ENCODE measurements at regions not wholly inside any gene's neighbourhood (a gene's known extent, or its start where the extent isn't known, plus 50 kb on each side); places are given as distances from the start of the nearest gene placed in this dataset.

GRCh38 chr2:60268032-60268431, 285.4 kb downstream of the BCL11A start:
- TF ChIP-seq EZH2 (IDR thresholded peaks at IDR 0.05; ENCODE audit: borderline replicate concordance, insufficient read depth, low read length, poor library complexity, severe bottlenecking), result no peak
- TF ChIP-seq TAF1 (IDR thresholded peaks at IDR 0.05; ENCODE audit: low read depth), result no peak
- TF ChIP-seq POLR2AphosphoS5 (IDR thresholded peaks at IDR 0.05), result no peak
- TF ChIP-seq MXI1 (conservative IDR thresholded peaks at IDR 0.05; ENCODE audit: poor library complexity, severe bottlenecking), result no peak
- TF ChIP-seq SMC3 (conservative IDR thresholded peaks at IDR 0.05; ENCODE audit: poor library complexity), result no peak
- TF ChIP-seq, protein P1, sequence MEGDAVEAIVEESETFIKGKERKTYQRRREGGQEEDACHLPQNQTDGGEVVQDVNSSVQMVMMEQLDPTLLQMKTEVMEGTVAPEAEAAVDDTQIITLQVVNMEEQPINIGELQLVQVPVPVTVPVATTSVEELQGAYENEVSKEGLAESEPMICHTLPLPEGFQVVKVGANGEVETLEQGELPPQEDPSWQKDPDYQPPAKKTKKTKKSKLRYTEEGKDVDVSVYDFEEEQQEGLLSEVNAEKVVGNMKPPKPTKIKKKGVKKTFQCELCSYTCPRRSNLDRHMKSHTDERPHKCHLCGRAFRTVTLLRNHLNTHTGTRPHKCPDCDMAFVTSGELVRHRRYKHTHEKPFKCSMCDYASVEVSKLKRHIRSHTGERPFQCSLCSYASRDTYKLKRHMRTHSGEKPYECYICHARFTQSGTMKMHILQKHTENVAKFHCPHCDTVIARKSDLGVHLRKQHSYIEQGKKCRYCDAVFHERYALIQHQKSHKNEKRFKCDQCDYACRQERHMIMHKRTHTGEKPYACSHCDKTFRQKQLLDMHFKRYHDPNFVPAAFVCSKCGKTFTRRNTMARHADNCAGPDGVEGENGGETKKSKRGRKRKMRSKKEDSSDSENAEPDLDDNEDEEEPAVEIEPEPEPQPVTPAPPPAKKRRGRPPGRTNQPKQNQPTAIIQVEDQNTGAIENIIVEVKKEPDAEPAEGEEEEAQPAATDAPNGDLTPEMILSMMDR (IDR thresholded peaks at IDR 0.05; ENCODE audit: poor library complexity, severe bottlenecking), result no peak
- TF ChIP-seq, protein P2, sequence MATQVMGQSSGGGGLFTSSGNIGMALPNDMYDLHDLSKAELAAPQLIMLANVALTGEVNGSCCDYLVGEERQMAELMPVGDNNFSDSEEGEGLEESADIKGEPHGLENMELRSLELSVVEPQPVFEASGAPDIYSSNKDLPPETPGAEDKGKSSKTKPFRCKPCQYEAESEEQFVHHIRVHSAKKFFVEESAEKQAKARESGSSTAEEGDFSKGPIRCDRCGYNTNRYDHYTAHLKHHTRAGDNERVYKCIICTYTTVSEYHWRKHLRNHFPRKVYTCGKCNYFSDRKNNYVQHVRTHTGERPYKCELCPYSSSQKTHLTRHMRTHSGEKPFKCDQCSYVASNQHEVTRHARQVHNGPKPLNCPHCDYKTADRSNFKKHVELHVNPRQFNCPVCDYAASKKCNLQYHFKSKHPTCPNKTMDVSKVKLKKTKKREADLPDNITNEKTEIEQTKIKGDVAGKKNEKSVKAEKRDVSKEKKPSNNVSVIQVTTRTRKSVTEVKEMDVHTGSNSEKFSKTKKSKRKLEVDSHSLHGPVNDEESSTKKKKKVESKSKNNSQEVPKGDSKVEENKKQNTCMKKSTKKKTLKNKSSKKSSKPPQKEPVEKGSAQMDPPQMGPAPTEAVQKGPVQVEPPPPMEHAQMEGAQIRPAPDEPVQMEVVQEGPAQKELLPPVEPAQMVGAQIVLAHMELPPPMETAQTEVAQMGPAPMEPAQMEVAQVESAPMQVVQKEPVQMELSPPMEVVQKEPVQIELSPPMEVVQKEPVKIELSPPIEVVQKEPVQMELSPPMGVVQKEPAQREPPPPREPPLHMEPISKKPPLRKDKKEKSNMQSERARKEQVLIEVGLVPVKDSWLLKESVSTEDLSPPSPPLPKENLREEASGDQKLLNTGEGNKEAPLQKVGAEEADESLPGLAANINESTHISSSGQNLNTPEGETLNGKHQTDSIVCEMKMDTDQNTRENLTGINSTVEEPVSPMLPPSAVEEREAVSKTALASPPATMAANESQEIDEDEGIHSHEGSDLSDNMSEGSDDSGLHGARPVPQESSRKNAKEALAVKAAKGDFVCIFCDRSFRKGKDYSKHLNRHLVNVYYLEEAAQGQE (IDR thresholded peaks at IDR 0.05; ENCODE audit: borderline replicate concordance), result no peak
- TF ChIP-seq RAD21 (conservative IDR thresholded peaks at IDR 0.05), result no peak
- TF ChIP-seq EP300 (conservative IDR thresholded peaks at IDR 0.05; ENCODE audit: poor library complexity, severe bottlenecking), result no peak
- no peaks in the 10 kb centered on the region for H3F3A ChIP-seq (ENCODE audit: insufficient read depth, low read length, poor library complexity, severe bottlenecking)
- no peak overlapping the region for H3K9ac ChIP-seq (ENCODE audit: low read length)
- H3K36me3 ChIP-seq (ENCODE audit: insufficient read depth, low read length), result no peaks in the 10 kb centered on the region
- no peak overlapping the region for H2AFZ ChIP-seq (ENCODE audit: low read depth, low read length)
- H3K4me2 ChIP-seq (ENCODE audit: low read length), result no peak overlapping the region
- no peaks in the 10 kb centered on the region for H3K79me2 ChIP-seq (replicated peaks; ENCODE audit: insufficient read depth, low read length)
- no peaks in the 10 kb centered on the region for H4K20me1 ChIP-seq (ENCODE audit: insufficient read depth)
- H3K9me3 ChIP-seq (ENCODE audit: low read length), result no peaks in the 10 kb centered on the region
- no peak overlapping the region for H3K27ac ChIP-seq (ENCODE audit: low read length)
- no peaks in the 10 kb centered on the region for H3K27me3 ChIP-seq (ENCODE audit: insufficient read depth, low read depth, low read length)
- no peak overlapping the region for H3K4me3 ChIP-seq (ENCODE audit: low read length)
- H3K9me2 ChIP-seq (ENCODE audit: insufficient read depth, low read length), result no peaks in the 10 kb centered on the region

GRCh38 chr2:60267122-60267521, 286.3 kb downstream of the BCL11A start:
- H3K36me3 ChIP-seq (ENCODE audit: insufficient read depth, low read length), result no peaks in the 10 kb centered on the region
- H3K27me3 ChIP-seq (ENCODE audit: insufficient read depth, low read depth, low read length), result no peaks in the 10 kb centered on the region
- H3F3A ChIP-seq (ENCODE audit: insufficient read depth, low read length, poor library complexity, severe bottlenecking), result no peaks in the 10 kb centered on the region
- no peak for TF ChIP-seq POLR2AphosphoS5 (IDR thresholded peaks at IDR 0.05)
- no peak overlapping the region for H3K4me2 ChIP-seq (ENCODE audit: low read length)
- no peaks in the 10 kb centered on the region for H3K9me3 ChIP-seq (ENCODE audit: low read length)
- H2AFZ ChIP-seq (ENCODE audit: low read depth, low read length), result no peak overlapping the region
- H3K4me3 ChIP-seq (ENCODE audit: low read length), result no peak overlapping the region
- no peak overlapping the region for H3K27ac ChIP-seq (ENCODE audit: low read length)
- H4K20me1 ChIP-seq (ENCODE audit: insufficient read depth), result no peaks in the 10 kb centered on the region
- no peaks in the 10 kb centered on the region for H3K79me2 ChIP-seq (replicated peaks; ENCODE audit: insufficient read depth, low read length)
- H3K9ac ChIP-seq (ENCODE audit: low read length), result no peak overlapping the region
- no peaks in the 10 kb centered on the region for H3K9me2 ChIP-seq (ENCODE audit: insufficient read depth, low read length)

- Histone ChIP-seq H3K9ac (ENCODE audit: low read length) (no peak overlapping the region), H3K9me3 (ENCODE audit: low read length) (no peaks in the 10 kb centered on the region), H3F3A (ENCODE audit: insufficient read depth, low read length, poor library complexity, severe bottlenecking) (no peaks in the 10 kb centered on the region), H2AFZ (ENCODE audit: low read depth, low read length) (no peak overlapping the region), H3K79me2 (replicated peaks; ENCODE audit: insufficient read depth, low read length) (no peaks in the 10 kb centered on the region), H3K36me3 (ENCODE audit: insufficient read depth, low read length) (no peaks in the 10 kb centered on the region), H3K9me2 (ENCODE audit: insufficient read depth, low read length) (no peaks in the 10 kb centered on the region), H3K4me3 (ENCODE audit: low read length) (no peak overlapping the region), H4K20me1 (ENCODE audit: insufficient read depth) (no peaks in the 10 kb centered on the region), H3K27me3 (ENCODE audit: insufficient read depth, low read depth, low read length) (no peaks in the 10 kb centered on the region), H3K27ac (ENCODE audit: low read length) (no peak overlapping the region), H3K4me2 (ENCODE audit: low read length) (no peak overlapping the region)
- no peak for TF ChIP-seq SMC3 (conservative IDR thresholded peaks at IDR 0.05; ENCODE audit: poor library complexity)
- TF ChIP-seq MXI1 (conservative IDR thresholded peaks at IDR 0.05; ENCODE audit: poor library complexity, severe bottlenecking), result no peak
- TF ChIP-seq TAF1 (IDR thresholded peaks at IDR 0.05; ENCODE audit: low read depth), result no peak
- no peak for TF ChIP-seq RAD21 (conservative IDR thresholded peaks at IDR 0.05)
- TF ChIP-seq EP300 (conservative IDR thresholded peaks at IDR 0.05; ENCODE audit: poor library complexity, severe bottlenecking), result no peak
- TF ChIP-seq, protein P1 (IDR thresholded peaks at IDR 0.05; ENCODE audit: poor library complexity, severe bottlenecking), result no peak
- TF ChIP-seq EZH2 (IDR thresholded peaks at IDR 0.05; ENCODE audit: borderline replicate concordance, insufficient read depth, low read length, poor library complexity, severe bottlenecking), result no peak
- no peak for TF ChIP-seq POLR2AphosphoS5 (IDR thresholded peaks at IDR 0.05)
- TF ChIP-seq, protein P2 (IDR thresholded peaks at IDR 0.05; ENCODE audit: borderline replicate concordance), result no peak
Observed at GRCh38 chr2:60262178-60262577, 291.3 kb downstream of the BCL11A start.
